B cell (primary cell): ENCODE measurements at regions not wholly inside any gene's neighbourhood (a gene's known extent, or its start where the extent isn't known, plus 50 kb on each side); places are given as distances from the start of the nearest gene placed in this dataset.

Experiments
- ATAC-seq: fragments of 200-7000 bp; cut with Tn5 transposase; one replicate; pipeline ENCODE4 v1.10.0; 2021; ENCODE audit warnings: low read depth, mild to moderate bottlenecking, moderate number of reproducible peaks, moderate library complexity
- CTCF ChIA-PET: fragments of 350-600 bp; sonication (Branson Sonifier 250); formaldehyde crosslinking; loops from one replicate; lab custom pipeline; 2021; ENCODE audit warnings: antibody characterized with exemption, inconsistent platforms; lab: Charles Lee
- POLR2A ChIA-PET: fragments of 350-600 bp; sonication (Branson Sonifier 250); formaldehyde crosslinking; loops from one replicate; lab custom pipeline; 2021; ENCODE audit warnings: antibody characterized with exemption; lab: Charles Lee
- DNase-seq: peaks from one replicate; pipeline ENCODE4 v3.0.0; 2013
- H2AFZ ChIP-seq: 2 replicates; pipeline ENCODE4 v1.6.1; 2012; ENCODE audit warnings: mild to moderate bottlenecking, low read depth, low read length; ENCODE audit not compliant: insufficient read depth, poor library complexity, severe bottlenecking
- H3K27ac ChIP-seq, 2 donors: 1 replicate in 1 of 2; 2 replicates in 1 of 2; pipeline ENCODE4 v1.5.1; 2012 to 2013; ENCODE audit warnings: low read length in 2 of 2, mild to moderate bottlenecking in 2 of 2, moderate library complexity in 1 of 2
- H3K27me3 ChIP-seq, 4 experiments: fragments of 200-600 bp in 1 of 4; sonication (generic) in 1 of 4; replicated peaks in 1 of 4; 1 replicate in 2 of 4; 2 replicates in 2 of 4; pipeline versions ENCODE4 v1.6.1 to v1.7.0; 2013 to 2016; ENCODE audit warnings: low read length in 3 of 4, mild to moderate bottlenecking in 2 of 4, mixed read lengths in 1 of 4, moderate library complexity in 1 of 4; ENCODE audit not compliant: insufficient read depth in 4 of 4, control insufficient read depth in 3 of 4; ENCODE audit errors: control extremely low read depth in 1 of 4
- H3K36me3 ChIP-seq, 2 experiments: replicated peaks in 1 of 2; 1 replicate in 1 of 2; 2 replicates in 1 of 2; pipeline versions ENCODE4 v1.6.1 to v1.7.1; 2013; ENCODE audit warnings: low read length in 1 of 2; ENCODE audit not compliant: insufficient read depth in 2 of 2, control insufficient read depth in 1 of 2; ENCODE audit errors: control extremely low read depth in 1 of 2, extremely low read depth in 1 of 2
- H3K4me1 ChIP-seq, 2 donors: fragments of 200-600 bp in 1 of 2; sonication (generic) in 1 of 2; 1 replicate in 1 of 2; 2 replicates in 1 of 2; pipeline versions ENCODE4 v1.5.1 to v1.6.1; 2013 to 2017; ENCODE audit warnings: low read length in 2 of 2; ENCODE audit not compliant: control insufficient read depth in 2 of 2, insufficient read depth in 2 of 2
- H3K4me2 ChIP-seq: replicated peaks from 2 replicates; pipeline ENCODE3; 2012; ENCODE audit warnings: mild to moderate bottlenecking, low read depth, low read length; ENCODE audit not compliant: poor library complexity, severe bottlenecking
- H3K4me3 ChIP-seq, 5 experiments: fragments of 200-600 bp in 1 of 5; sonication (generic) in 1 of 5; 1 replicate in 3 of 5; 2 replicates in 2 of 5; pipeline versions ENCODE4 v1.5.1 to v1.7.0; 2011 to 2016; ENCODE audit warnings: low read length in 4 of 5, mild to moderate bottlenecking in 4 of 5, low read depth in 2 of 5, control low read depth in 1 of 5, moderate library complexity in 1 of 5; ENCODE audit not compliant: insufficient read depth in 1 of 5; ENCODE audit errors: control extremely low read depth in 1 of 5, extremely low read depth in 1 of 5
- H3K79me2 ChIP-seq: fragments of 200-600 bp; sonication (generic); one replicate; pipeline ENCODE4 v1.6.0; 2016; ENCODE audit warnings: low read length; ENCODE audit not compliant: control insufficient read depth, insufficient read depth
- H3K9ac ChIP-seq: fragments of 200-600 bp; sonication (generic); 2 replicates; pipeline ENCODE4 v1.6.1; 2017; ENCODE audit warnings: mild to moderate bottlenecking, low read length, moderate library complexity
- H3K9me3 ChIP-seq, 3 donors: one replicate each; pipeline versions ENCODE4 v1.6.1 to v1.7.1; 2013; ENCODE audit warnings: low read length in 2 of 3; ENCODE audit not compliant: control insufficient read depth in 2 of 3, insufficient read depth in 1 of 3; ENCODE audit errors: control extremely low read depth in 1 of 3
- H4K20me1 ChIP-seq: 2 replicates; pipeline ENCODE4 v1.6.0; 2012; ENCODE audit warnings: mild to moderate bottlenecking, low read length; ENCODE audit not compliant: insufficient read depth, control insufficient read depth, poor library complexity, severe bottlenecking
- H3K27ac Mint-ChIP-seq: one replicate; pipeline ENCODE4 v1.8.0; 2021; ENCODE audit warnings: mixed read lengths
- H3K27me3 Mint-ChIP-seq: one replicate; pipeline ENCODE4 v1.8.0; 2021; ENCODE audit warnings: mixed read lengths
- H3K4me1 Mint-ChIP-seq: one replicate; pipeline ENCODE4 v1.8.0; 2021; ENCODE audit warnings: mixed read lengths
- H3K4me3 Mint-ChIP-seq: one replicate; pipeline ENCODE4 v1.8.0; 2021; ENCODE audit warnings: mixed read lengths
- H3K9me3 Mint-ChIP-seq: one replicate; pipeline ENCODE4 v1.8.0; 2022; ENCODE audit warnings: mixed read lengths; ENCODE audit not compliant: insufficient read depth
- CTCF ChIP-seq: fragments of 200-600 bp; IDR thresholded peaks from one replicate; pipeline ENCODE4 v1.8.0; 2022; ENCODE audit warnings: antibody characterized with exemption, mild to moderate bottlenecking
- EZH2 ChIP-seq: IDR thresholded peaks from 2 replicates; pipeline ENCODE4 v1.6.1; 2012; ENCODE audit warnings: borderline replicate concordance, low read depth, mild to moderate bottlenecking, moderate library complexity, low read length; ENCODE audit not compliant: insufficient read depth, poor library complexity, severe bottlenecking
- WGBS: methylation state at CpG from one replicate; pipeline ENCODE4 v1.1.5; 2013; ENCODE audit warnings: missing lambda C conversion rate; ENCODE audit not compliant: insufficient coverage; 5-methylcytosine and 5-hydroxymethylcytosine counted together
- intact Hi-C: fragments of 100-400 bp; cut with micrococcal nuclease; formaldehyde crosslinking; loops from one replicate; pipeline ENCODE4 v1.10.0; 2022

- intact Hi-C loops, result no loop called here
- Histone ChIP-seq H3K9ac (no peak overlapping the region), H3K79me2 (no peaks in the 10 kb centered on the region), H3K4me3 (no peak overlapping the region), H3K4me1 (no peaks in the 10 kb centered on the region), H3K9me3 (peaks cover 0 to 7% (median 0%) of the 10 kb centered on the region in 3 donors), H2AFZ (no peak overlapping the region), H4K20me1 (no peaks in the 10 kb centered on the region), H3K27me3 (no peaks in the 10 kb centered on the region), H3K27ac (no peak overlapping the region), H3K36me3 (no peaks in the 10 kb centered on the region), H3K4me2 (no peak overlapping the region)
- Mint-ChIP-seq H3K4me1 (no peaks in the 10 kb centered on the region), H3K4me3 (no peak overlapping the region), H3K27ac (no peak overlapping the region), H3K9me3 (no peaks in the 10 kb centered on the region), H3K27me3 (peaks cover 17% of the 10 kb centered on the region)
- DNase-seq, result no peak
- no peak for ATAC-seq
- 81% methylated on average over 7 of the region's 7 CpGs for WGBS
- ChIA-PET POLR2A (no interaction called here), CTCF (no interaction called here)
- TF ChIP-seq EZH2, result no peak
- TF ChIP-seq CTCF, result no peak
Measured at GRCh38 chr2:129430911-129431310, 548.6 kb upstream of the RAB6C start.

- Histone ChIP-seq H2AFZ (no peak overlapping the region), H4K20me1 (no peaks in the 10 kb centered on the region), H3K4me1 (no peaks in the 10 kb centered on the region), H3K9ac (no peak overlapping the region), H3K79me2 (no peaks in the 10 kb centered on the region), H3K4me3 (no peak overlapping the region), H3K27ac (no peak overlapping the region), H3K9me3 (peaks cover 0 to 7% (median 0%) of the 10 kb centered on the region in 3 donors), H3K4me2 (no peak overlapping the region), H3K27me3 (no peaks in the 10 kb centered on the region), H3K36me3 (no peaks in the 10 kb centered on the region)
- no peaks in the 10 kb centered on the region for H3K9me3 Mint-ChIP-seq
- H3K27ac Mint-ChIP-seq, result no peak overlapping the region
- POLR2A ChIA-PET, result no interaction called here
- no peaks in the 10 kb centered on the region for H3K4me1 Mint-ChIP-seq
- DNase-seq (no peak), ATAC-seq (no peak)
- TF ChIP-seq CTCF (no peak), EZH2 (no peak)
- intact Hi-C loops, result no loop called here
- peaks cover 13% of the 10 kb centered on the region for H3K27me3 Mint-ChIP-seq
- CTCF ChIA-PET, result no interaction called here
- H3K4me3 Mint-ChIP-seq, result no peak overlapping the region
- 85% methylated on average over 7 of the region's 7 CpGs for WGBS
Measured at GRCh38 chr2:129431881-129432280, 547.6 kb upstream of the RAB6C start.
